T-helper 17 cell (primary cell): ENCODE measurements at regions not wholly inside any gene's neighbourhood (a gene's known extent, or its start where the extent isn't known, plus 50 kb on each side); places are given as distances from the start of the nearest gene placed in this dataset.
"Not testable (repeated sequence)": the region's sequence is repeated elsewhere in the genome, so short reads cannot be mapped to it uniquely, and the experiment has no call there.

Experiments
- ATAC-seq: fragments of 150-1000 bp; cut with Tn5 transposase; 2 replicates; pipeline ENCODE4 v1.10.0; 2021; ENCODE audit warnings: mild to moderate bottlenecking, moderate library complexity
- DNase-seq, 3 donors: peaks; one replicate each; pipeline versions ENCODE4 v3.0.0 to v3.0.0-alpha.2; 2020 to 2021
- H3K9me3 ChIP-seq: one replicate; pipeline ENCODE4 v1.7.0; 2013; ENCODE audit warnings: low read length, mild to moderate bottlenecking; ENCODE audit not compliant: control insufficient read depth, poor library complexity, severe bottlenecking
- H3K27ac Mint-ChIP-seq: one replicate; pipeline ENCODE4 v1.8.0; 2022; ENCODE audit warnings: mild to moderate bottlenecking, moderate library complexity, mixed read lengths
- H3K27me3 Mint-ChIP-seq: one replicate; pipeline ENCODE4 v1.8.0; 2022; ENCODE audit warnings: mixed read lengths
- H3K36me3 Mint-ChIP-seq: one replicate; pipeline ENCODE4 v1.8.0; 2022; ENCODE audit warnings: low read depth, mixed read lengths
- H3K4me1 Mint-ChIP-seq: one replicate; pipeline ENCODE4 v1.8.0; 2022; ENCODE audit warnings: mild to moderate bottlenecking, mixed read lengths
- H3K4me3 Mint-ChIP-seq: one replicate; pipeline ENCODE4 v1.8.0; 2022; ENCODE audit warnings: mild to moderate bottlenecking, moderate library complexity, mixed read lengths

DNA sequence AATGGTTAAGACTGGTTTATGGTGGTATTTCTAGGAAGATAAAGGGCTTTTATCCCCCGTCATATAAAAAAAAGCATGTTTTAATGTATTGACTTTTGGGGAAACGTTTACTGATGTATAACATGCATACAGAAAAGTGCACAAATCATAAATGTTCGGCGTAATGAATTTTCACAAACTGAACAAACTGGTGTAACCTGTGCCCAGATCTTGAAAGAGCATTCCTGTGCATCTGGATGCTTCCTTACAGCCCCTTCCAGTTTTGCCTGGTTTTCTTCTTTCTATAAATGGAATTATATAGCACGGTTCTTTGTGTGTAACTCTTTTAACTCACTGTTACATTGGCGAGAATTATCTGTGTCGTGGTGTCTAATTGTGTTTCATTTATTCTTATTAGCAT is 693.8 kb upstream of the TBX3 start:
- DNase-seq: no peak
- no peak for ATAC-seq
- Mint-ChIP-seq H3K27ac (no peak overlapping the region), H3K4me3 (no peak overlapping the region), H3K4me1 (no peaks in the 10 kb centered on the region), H3K27me3 (no peaks in the 10 kb centered on the region), H3K36me3 (no peaks in the 10 kb centered on the region)
- H3K9me3 ChIP-seq: no peaks in the 10 kb centered on the region

DNA sequence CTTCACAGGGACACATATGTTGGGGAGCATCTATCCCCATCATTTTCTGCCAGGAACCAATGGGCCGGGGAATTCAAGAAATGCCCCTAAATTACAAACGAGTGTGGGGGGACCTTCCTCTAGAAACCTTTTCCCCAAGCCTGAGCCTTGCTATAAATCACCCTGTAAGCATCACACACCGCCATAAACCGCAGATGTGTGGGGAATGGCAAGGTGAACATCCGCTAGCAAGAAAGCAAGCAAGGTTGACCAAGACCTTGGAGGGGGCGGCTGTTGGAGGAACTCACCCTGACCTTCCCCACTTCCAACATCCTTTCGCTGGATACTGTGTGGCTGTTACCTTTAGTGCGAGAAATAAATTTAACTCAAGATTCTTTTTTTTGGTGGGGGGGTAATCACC is 693.3 kb upstream of the TBX3 start:
- Mint-ChIP-seq H3K4me3 (no peak overlapping the region), H3K27ac (no peak overlapping the region), H3K36me3 (no peaks in the 10 kb centered on the region), H3K4me1 (no peaks in the 10 kb centered on the region), H3K27me3 (no peaks in the 10 kb centered on the region)
- DNase-seq (no peak), ATAC-seq (no peak)
- no peaks in the 10 kb centered on the region for H3K9me3 ChIP-seq

DNA sequence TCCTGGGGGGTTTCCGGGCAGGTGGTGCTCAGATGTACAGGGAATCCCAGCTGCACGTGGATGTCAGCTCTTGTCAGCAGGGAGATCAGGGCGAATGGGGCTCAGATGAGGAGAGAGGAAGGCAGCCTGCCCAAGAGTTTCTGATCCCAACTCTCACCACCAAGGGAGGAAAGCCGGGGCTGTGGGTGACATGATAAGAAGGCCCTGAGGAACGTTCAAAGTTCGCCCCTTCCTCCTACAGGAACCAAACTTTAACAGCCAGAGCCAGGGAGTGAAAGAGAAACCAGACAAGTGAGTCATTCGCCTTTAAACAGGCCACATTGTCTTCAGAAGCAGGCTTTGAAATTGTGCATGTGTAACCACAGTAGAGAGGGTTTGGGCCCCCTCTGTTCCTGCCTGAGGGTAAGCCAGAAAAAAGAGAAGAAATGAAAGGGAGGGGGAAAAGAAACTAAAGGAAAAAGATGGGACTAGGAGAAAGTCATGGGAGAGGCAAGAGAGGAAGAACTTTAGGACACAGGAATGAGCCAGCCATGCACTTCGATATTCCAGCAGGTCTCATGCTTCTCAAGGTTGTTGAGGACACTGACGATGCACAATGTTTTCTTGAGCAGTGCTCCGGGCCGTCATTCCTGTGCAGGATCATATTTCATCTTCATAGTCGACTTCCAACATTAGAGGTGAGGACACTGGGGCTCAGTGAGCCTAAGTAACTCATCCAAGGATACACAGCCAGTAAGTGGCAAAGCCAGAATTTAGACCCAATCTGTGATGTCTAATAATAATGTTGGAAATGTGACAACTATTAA is 691.4 kb upstream of the TBX3 start:
- H3K9me3 ChIP-seq: no peaks in the 10 kb centered on the region
- H3K36me3 Mint-ChIP-seq: no peaks in the 10 kb centered on the region
- no peak overlapping the region for H3K4me3 Mint-ChIP-seq
- H3K4me1 Mint-ChIP-seq: no peaks in the 10 kb centered on the region
- DNase-seq (no peak), ATAC-seq (no peak)
- H3K27me3 Mint-ChIP-seq: no peaks in the 10 kb centered on the region
- no peak overlapping the region for H3K27ac Mint-ChIP-seq

DNA sequence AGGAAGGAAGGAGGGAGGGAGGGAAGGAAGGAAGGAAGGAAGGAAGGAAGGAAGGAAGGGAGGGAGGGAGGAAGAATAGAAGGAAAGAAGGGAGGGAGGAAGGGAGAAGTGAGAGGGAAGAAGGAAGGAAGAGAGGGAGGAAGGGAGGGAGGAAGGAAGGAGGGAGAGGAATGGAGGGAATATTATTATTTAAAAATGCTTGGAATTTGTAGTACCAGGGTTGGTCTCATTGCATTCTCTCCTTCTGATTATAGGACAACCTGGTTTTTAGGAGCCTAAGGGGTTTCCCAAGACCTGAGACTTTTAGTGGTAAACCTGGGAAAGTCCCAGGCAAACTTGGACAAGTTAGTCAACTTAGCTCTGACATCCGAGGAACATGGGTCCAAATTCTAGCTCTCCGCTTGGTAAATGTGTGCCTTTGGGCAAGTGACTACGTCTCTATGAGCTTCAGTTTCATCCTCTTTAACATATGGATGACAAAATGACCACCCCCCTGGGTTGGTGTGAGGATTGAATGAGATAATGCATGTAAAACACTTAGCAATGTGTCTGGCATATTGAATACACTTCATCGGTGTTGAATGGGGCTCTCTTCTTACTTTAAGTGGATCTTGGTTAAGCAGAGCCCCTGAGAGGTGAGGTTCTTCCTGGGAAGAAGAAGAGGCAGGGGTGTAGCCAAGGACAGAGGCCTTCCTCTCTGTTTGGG is 690.7 kb upstream of the TBX3 start:
- no peak for ATAC-seq
- H3K27ac Mint-ChIP-seq: no peak overlapping the region
- H3K4me3 Mint-ChIP-seq: no peak overlapping the region
- H3K9me3 ChIP-seq: no peaks in the 10 kb centered on the region
- no peaks in the 10 kb centered on the region for H3K4me1 Mint-ChIP-seq
- DNase-seq: no peak
- no peaks in the 10 kb centered on the region for H3K27me3 Mint-ChIP-seq
- no peaks in the 10 kb centered on the region for H3K36me3 Mint-ChIP-seq

DNA sequence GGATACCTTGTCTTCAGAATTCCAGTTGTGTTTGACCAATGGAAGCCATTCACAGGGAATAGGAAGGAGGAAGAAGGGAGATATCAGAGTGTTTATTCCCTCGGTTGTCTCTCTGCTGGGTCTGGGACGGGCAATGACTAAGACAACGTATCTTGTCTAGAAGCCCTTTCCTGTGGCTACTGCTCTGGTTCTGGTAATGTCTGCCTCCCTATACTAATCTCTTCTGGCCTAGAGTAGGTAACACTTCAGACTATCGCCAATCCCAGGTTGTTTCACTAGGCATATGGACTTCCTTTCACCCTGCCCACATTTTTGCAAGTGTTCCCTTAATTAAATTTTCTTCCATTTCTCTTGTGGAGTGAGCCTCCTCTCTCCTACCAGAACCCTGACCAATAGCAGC is 687.7 kb upstream of the TBX3 start:
- no peak for ATAC-seq
- no peaks in the 10 kb centered on the region for H3K4me1 Mint-ChIP-seq
- no peaks in the 10 kb centered on the region for H3K9me3 ChIP-seq
- no peak overlapping the region for H3K27ac Mint-ChIP-seq
- H3K4me3 Mint-ChIP-seq: no peak overlapping the region
- no peaks in the 10 kb centered on the region for H3K27me3 Mint-ChIP-seq
- DNase-seq: no peak
- no peaks in the 10 kb centered on the region for H3K36me3 Mint-ChIP-seq

DNA sequence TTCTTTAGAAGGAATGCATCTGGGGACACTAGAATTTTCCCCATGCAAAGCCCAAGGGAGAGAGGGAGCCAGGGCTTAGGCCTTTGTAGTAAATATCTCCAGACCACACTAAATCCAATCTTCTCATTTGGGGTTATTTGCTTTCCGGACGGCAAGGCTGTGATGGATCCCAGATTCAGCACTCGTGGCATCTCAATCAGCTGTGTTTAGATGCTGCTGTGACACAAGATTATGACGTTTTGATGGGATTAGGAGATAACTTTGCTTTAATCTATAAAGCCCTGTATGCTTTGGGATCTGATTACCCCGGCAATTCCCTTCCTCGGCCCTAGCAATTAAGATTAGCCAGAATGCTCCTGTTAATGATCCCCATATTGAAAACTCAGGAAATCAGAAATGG is 686.7 kb upstream of the TBX3 start:
- H3K27me3 Mint-ChIP-seq: no peaks in the 10 kb centered on the region
- H3K9me3 ChIP-seq: no peaks in the 10 kb centered on the region
- H3K4me1 Mint-ChIP-seq: no peaks in the 10 kb centered on the region
- no peak overlapping the region for H3K27ac Mint-ChIP-seq
- no peaks in the 10 kb centered on the region for H3K36me3 Mint-ChIP-seq
- no peak for DNase-seq
- ATAC-seq: no peak
- H3K4me3 Mint-ChIP-seq: no peak overlapping the region

DNA sequence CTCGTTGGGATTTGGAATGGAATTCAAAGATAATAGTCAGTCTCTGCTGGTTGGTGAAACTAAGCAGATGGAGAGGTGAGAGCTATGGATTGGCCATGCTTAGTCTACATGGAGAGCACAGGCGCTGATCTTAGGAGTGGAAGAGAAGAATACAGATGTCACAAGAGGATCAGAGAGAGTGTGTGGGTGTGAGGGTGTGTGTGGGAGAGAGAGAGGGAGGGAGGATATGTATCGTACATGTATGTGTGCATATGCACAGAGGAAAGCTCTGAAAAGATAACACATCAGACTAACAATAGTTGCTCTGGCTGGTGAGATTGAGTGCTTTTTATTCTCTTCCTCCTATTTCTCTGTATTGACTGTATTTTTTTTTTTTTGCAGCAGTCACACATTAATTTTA is 686.2 kb upstream of the TBX3 start:
- Mint-ChIP-seq H3K4me3 (no peak overlapping the region), H3K36me3 (no peaks in the 10 kb centered on the region), H3K27ac (no peak overlapping the region), H3K27me3 (no peaks in the 10 kb centered on the region), H3K4me1 (no peaks in the 10 kb centered on the region)
- H3K9me3 ChIP-seq: no peaks in the 10 kb centered on the region
- DNase-seq (no peak), ATAC-seq (no peak)

DNA sequence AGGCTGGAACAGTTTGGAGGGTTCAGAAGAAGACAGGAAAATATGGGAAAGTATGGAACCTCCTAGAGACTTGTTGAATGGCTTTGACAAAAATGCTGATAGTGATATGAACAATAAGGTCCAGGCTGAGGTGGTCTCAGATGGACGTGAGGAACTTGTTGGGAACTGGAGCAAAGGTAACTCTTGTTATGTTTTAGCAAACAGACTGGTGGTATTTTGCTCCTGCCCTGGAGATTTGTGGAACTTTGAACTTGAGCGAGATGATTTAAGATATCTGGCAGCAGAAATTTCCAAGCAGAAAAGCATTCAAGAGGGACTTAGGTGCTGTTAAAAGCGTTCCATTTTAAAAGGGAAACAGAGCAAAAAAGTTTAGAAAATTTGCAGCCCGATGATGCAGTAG is 682.3 kb upstream of the TBX3 start:
- H3K27ac Mint-ChIP-seq, H3K36me3 Mint-ChIP-seq, H3K4me3 Mint-ChIP-seq, H3K4me1 Mint-ChIP-seq, DNase-seq, H3K27me3 Mint-ChIP-seq, H3K9me3 ChIP-seq, ATAC-seq: not testable (repeated sequence)

DNA sequence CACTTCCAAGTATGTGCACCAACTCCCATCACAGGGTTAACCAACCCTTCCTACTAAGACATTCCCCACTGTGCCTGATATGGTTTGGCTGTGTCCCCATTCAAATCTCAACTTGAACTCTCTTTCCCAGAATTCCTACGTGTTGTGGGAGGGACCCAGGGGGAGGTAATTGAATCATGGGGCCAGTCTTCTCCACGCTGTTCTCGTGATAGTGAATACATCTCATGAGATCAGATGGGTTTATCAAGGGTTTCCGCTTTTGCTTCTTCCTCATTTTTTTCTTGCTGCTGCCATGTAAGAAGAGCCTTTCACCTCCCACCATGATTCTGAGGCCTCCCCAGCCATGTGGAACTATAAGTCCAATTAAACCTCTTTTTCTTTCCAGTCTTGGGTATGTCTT is 681.8 kb upstream of the TBX3 start:
- not testable (repeated sequence) for H3K4me3 Mint-ChIP-seq

DNA sequence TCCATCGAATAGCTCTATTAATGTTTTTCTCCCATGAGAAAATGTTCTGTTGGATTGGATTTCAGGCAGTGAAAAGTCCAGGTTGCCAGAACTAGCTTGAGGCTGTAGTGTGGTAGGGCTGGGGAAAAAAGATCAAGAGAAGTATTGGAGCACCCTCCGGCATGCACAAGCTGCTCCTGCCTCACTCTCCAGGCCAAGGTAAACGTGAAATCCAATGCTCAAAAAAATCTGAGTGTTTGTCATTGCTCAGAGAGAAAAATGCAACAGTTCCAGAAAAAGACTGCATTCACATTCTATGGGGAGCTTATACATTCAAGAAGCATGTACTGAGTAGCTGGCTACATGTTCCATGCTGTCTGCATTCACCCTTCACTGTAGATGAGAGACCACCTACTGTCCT is 680.9 kb upstream of the TBX3 start:
- no peaks in the 10 kb centered on the region for H3K9me3 ChIP-seq
- Mint-ChIP-seq H3K4me3 (no peak overlapping the region), H3K36me3 (no peaks in the 10 kb centered on the region), H3K4me1 (no peaks in the 10 kb centered on the region), H3K27ac (no peak overlapping the region), H3K27me3 (no peaks in the 10 kb centered on the region)
- no peak for DNase-seq
- no peak for ATAC-seq

More for the DNA sequence above, 681.8 kb upstream of the TBX3 start:
- ATAC-seq, H3K27ac Mint-ChIP-seq, H3K27me3 Mint-ChIP-seq, H3K4me1 Mint-ChIP-seq, H3K9me3 ChIP-seq, DNase-seq, H3K36me3 Mint-ChIP-seq: not testable (repeated sequence)

DNA sequence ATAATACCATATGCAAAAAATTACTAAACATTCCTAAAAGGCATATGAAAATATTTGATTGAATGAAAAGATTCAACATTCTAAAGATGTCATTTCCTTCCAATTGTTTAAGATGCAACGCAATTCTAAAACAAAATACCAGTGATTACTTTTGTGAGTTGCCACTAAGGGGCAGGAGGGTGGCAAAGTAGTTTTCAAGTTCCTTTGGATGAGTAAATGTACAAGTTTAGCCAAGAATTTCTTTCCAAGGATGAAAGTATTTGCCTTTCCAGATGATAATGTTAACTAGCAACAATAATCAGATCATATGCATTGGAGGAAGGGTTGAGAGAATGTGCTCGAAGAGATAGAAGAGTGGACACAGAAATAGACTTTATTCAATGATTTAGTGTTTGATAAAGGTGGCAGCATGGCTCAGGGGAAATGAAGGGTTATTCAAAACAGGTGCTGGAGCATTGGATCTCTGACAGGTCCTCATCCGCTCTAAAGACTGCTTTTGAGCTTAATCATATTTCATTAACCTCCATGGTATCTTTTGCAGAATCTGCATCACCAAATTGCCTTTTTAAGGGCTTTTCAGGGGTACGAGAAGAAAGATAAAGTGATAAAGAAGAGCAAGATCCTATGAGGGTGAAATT is 678.5 kb upstream of the TBX3 start:
- no peak overlapping the region for H3K4me3 Mint-ChIP-seq
- ATAC-seq (no peak), DNase-seq (no peak)
- no peaks in the 10 kb centered on the region for H3K27me3 Mint-ChIP-seq
- no peaks in the 10 kb centered on the region for H3K36me3 Mint-ChIP-seq
- no peaks in the 10 kb centered on the region for H3K4me1 Mint-ChIP-seq
- H3K9me3 ChIP-seq: no peaks in the 10 kb centered on the region
- H3K27ac Mint-ChIP-seq: no peak overlapping the region

DNA sequence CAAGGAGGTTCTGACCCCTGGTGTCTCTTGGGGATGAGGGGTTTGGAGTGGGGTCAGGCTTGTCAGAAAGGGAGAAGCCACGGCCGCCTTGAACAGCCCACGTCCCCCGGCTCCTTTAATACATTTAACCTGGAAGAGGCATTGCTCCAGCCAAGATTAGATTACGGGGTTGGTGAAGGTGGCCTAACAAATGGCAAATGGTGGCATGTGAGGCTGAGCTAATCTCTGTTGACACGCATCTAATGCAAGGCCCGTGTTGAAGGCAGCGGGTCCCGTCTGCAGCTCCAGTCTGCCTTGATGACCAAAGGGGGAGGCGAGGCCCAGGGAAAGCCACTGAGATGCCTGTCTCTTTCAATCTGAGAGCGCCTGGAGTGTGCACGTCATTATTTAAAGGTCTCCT is 673.7 kb upstream of the TBX3 start:
- ATAC-seq (no peak), DNase-seq (no peak)
- no peaks in the 10 kb centered on the region for H3K9me3 ChIP-seq
- no peak overlapping the region for H3K4me3 Mint-ChIP-seq
- no peaks in the 10 kb centered on the region for H3K4me1 Mint-ChIP-seq
- H3K27ac Mint-ChIP-seq: no peak overlapping the region
- no peaks in the 10 kb centered on the region for H3K27me3 Mint-ChIP-seq
- H3K36me3 Mint-ChIP-seq: no peaks in the 10 kb centered on the region

DNA sequence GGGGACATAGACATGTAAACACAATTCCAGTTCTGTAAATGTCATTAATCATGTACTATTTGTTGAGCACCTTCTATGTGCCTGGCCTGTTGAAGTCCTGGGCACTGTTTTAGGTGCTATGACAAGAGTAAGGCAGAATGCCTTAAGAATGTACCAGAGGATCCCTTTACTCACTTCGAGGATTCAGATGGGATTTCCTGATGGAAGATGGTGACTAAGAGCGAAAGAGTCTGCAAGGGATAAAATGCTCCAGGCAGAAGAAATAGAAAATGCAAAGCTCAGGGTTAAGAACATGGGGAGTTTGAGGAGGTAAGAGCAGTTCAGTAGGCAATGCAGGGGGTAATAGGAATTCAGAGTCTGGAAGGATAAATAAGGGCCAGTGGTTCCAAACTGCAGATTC is 671.3 kb upstream of the TBX3 start:
- no peaks in the 10 kb centered on the region for H3K4me1 Mint-ChIP-seq
- DNase-seq (no peak), ATAC-seq (no peak)
- no peaks in the 10 kb centered on the region for H3K27me3 Mint-ChIP-seq
- H3K4me3 Mint-ChIP-seq: no peak overlapping the region
- H3K27ac Mint-ChIP-seq: no peak overlapping the region
- H3K36me3 Mint-ChIP-seq: no peaks in the 10 kb centered on the region
- H3K9me3 ChIP-seq: no peaks in the 10 kb centered on the region
